H1 (cell line): ENCODE measurements at regions not wholly inside any gene's neighbourhood (a gene's known extent, or its start where the extent isn't known, plus 50 kb on each side); places are given as distances from the start of the nearest gene placed in this dataset.

Experiments used
- CTCF ChIA-PET: fragments of 300-600 bp; sonication (Branson Sonifier 250); formaldehyde crosslinking; loops from one replicate; lab custom pipeline; 2021; ENCODE audit not compliant: partially characterized antibody; lab: Charles Lee
- POLR2A ChIA-PET: fragments of 300-600 bp; sonication (Branson Sonifier 250); formaldehyde crosslinking; loops from one replicate; lab custom pipeline; 2021; ENCODE audit warnings: inconsistent platforms; ENCODE audit not compliant: partially characterized antibody; lab: Charles Lee
- DNase-seq, 2 experiments: peaks; one replicate each; pipeline versions ENCODE4 v3.0.0 to v3.0.0-alpha.2; 2010 to 2022; ENCODE audit warnings: low spot score in 2 of 2, low read depth in 1 of 2, mixed read lengths in 1 of 2
- FAIRE-seq: peaks from 2 replicates; lab custom pipeline; 2011; peaks lifted over from hg19 to GRCh38; lab: Jason Lieb, UNC
- H2AFZ ChIP-seq: 2 replicates; pipeline ENCODE4 v1.8.1; 2012; ENCODE audit warnings: low read length, inconsistent platforms
- H2AK5ac ChIP-seq: 2 replicates; pipeline ENCODE4 v1.6.1; 2013; ENCODE audit warnings: low read depth, low read length
- H2BK120ac ChIP-seq: replicated peaks from 2 replicates; pipeline ENCODE3; 2013; ENCODE audit warnings: low read depth, low read length, inconsistent platforms
- H2BK12ac ChIP-seq: 2 replicates; pipeline ENCODE4 v1.6.1; 2013; ENCODE audit warnings: low read depth, low read length
- H2BK15ac ChIP-seq: 2 replicates; pipeline ENCODE4 v1.6.1; 2013; ENCODE audit warnings: low read length
- H2BK20ac ChIP-seq: 2 replicates; pipeline ENCODE4 v1.6.1; 2013; ENCODE audit warnings: low read length
- H2BK5ac ChIP-seq: 2 replicates; pipeline ENCODE4 v1.6.1; 2013; ENCODE audit warnings: low read depth, low read length
- H3K14ac ChIP-seq: 2 replicates; pipeline ENCODE4 v1.6.1; 2013; ENCODE audit warnings: inconsistent platforms; ENCODE audit not compliant: insufficient read length
- H3K18ac ChIP-seq: 2 replicates; pipeline ENCODE4 v1.6.1; 2013; ENCODE audit warnings: low read length; ENCODE audit errors: extremely low read depth
- H3K23ac ChIP-seq: 2 replicates; pipeline ENCODE4 v1.6.1; 2013; ENCODE audit warnings: inconsistent platforms; ENCODE audit not compliant: insufficient read length
- H3K23me2 ChIP-seq: 2 replicates; pipeline ENCODE4 v1.6.1; 2013; ENCODE audit warnings: low read depth, low read length
- H3K27ac ChIP-seq: 2 replicates; pipeline ENCODE4 v1.6.1; 2011; ENCODE audit warnings: low read depth, low read length, inconsistent platforms
- H3K27me3 ChIP-seq, 4 experiments: replicated peaks in 1 of 4; 1 replicate in 1 of 4; 2 replicates in 3 of 4; pipeline versions ENCODE4 v1.6.1 to v1.8.1; 2011 to 2013; ENCODE audit warnings: low read length in 3 of 4, mild to moderate bottlenecking in 3 of 4, inconsistent platforms in 2 of 4, mixed read lengths in 2 of 4, moderate library complexity in 1 of 4; ENCODE audit not compliant: control insufficient read depth in 3 of 4, insufficient read depth in 3 of 4; ENCODE audit errors: extremely low read depth in 1 of 4
- H3K36me3 ChIP-seq, 4 experiments: 2 replicates each; pipeline versions ENCODE4 v1.6.1 to v1.8.1; 2011 to 2013; ENCODE audit warnings: mild to moderate bottlenecking in 4 of 4, low read length in 3 of 4, moderate library complexity in 2 of 4, control low read depth in 1 of 4, inconsistent platforms in 1 of 4; ENCODE audit not compliant: insufficient read depth in 4 of 4, control insufficient read depth in 2 of 4
- H3K4ac ChIP-seq: replicated peaks from 2 replicates; pipeline ENCODE3; 2013; ENCODE audit warnings: low read length, low read depth, mixed read lengths, inconsistent platforms; ENCODE audit not compliant: insufficient read length
- H3K4me1 ChIP-seq, 4 experiments: replicated peaks in 1 of 4; 1 replicate in 1 of 4; 2 replicates in 3 of 4; pipeline versions ENCODE4 v1.6.1 to v1.8.1; 2011 to 2013; ENCODE audit warnings: low read length in 3 of 4, inconsistent platforms in 2 of 4, mixed read lengths in 1 of 4; ENCODE audit not compliant: insufficient read depth in 4 of 4, control insufficient read depth in 3 of 4
- H3K4me2 ChIP-seq, 2 experiments: 2 replicates each; pipeline versions ENCODE4 v1.6.1 to v1.8.1; 2011 to 2013; ENCODE audit warnings: low read depth in 2 of 2, low read length in 2 of 2, control low read depth in 1 of 2, inconsistent platforms in 1 of 2, mild to moderate bottlenecking in 1 of 2; ENCODE audit not compliant: insufficient read depth in 1 of 2
- H3K4me3 ChIP-seq, 4 experiments: fragments of 200-600, 300-600 bp in 1 of 4; sonication (generic), shearing (Covaris generic), sonication (Bioruptor Twin) in 1 of 4; 2 replicates each; pipeline versions ENCODE4 v1.5.1 to v1.8.1; 2011 to 2016; ENCODE audit warnings: low read length in 4 of 4, low read depth in 3 of 4, control low read depth in 2 of 4, inconsistent platforms in 2 of 4, mild to moderate bottlenecking in 2 of 4, mixed read lengths in 1 of 4, moderate library complexity in 1 of 4; ENCODE audit not compliant: insufficient read depth in 2 of 4; ENCODE audit errors: extremely low read depth in 1 of 4
- H3K56ac ChIP-seq: replicated peaks from 2 replicates; pipeline ENCODE3; 2013; ENCODE audit warnings: low read depth, mild to moderate bottlenecking, mixed read lengths, low read length, inconsistent platforms; ENCODE audit not compliant: insufficient read length
- H3K79me1 ChIP-seq: 2 replicates; pipeline ENCODE4 v1.6.1; 2013; ENCODE audit warnings: low read depth, low read length, control low read depth
- H3K79me2 ChIP-seq, 2 experiments: 2 replicates each; pipeline versions ENCODE4 v1.6.1 to v1.8.1; 2012 to 2013; ENCODE audit warnings: low read length in 2 of 2, mild to moderate bottlenecking in 2 of 2, inconsistent platforms in 1 of 2; ENCODE audit not compliant: insufficient read depth in 2 of 2, control insufficient read depth in 1 of 2
- H3K9ac ChIP-seq, 4 experiments: replicated peaks in 1 of 4; 1 replicate in 1 of 4; 2 replicates in 3 of 4; pipeline versions ENCODE4 v1.6.1 to v1.8.1; 2011 to 2013; ENCODE audit warnings: low read depth in 3 of 4, low read length in 3 of 4, control low read depth in 2 of 4, mild to moderate bottlenecking in 2 of 4, moderate library complexity in 2 of 4, inconsistent platforms in 1 of 4; ENCODE audit errors: extremely low read depth in 1 of 4
- H3K9me3 ChIP-seq, 2 experiments: 2 replicates each; pipeline versions ENCODE4 v1.6.1 to v1.8.1; 2012 to 2013; ENCODE audit warnings: mild to moderate bottlenecking in 2 of 2, moderate library complexity in 2 of 2, control low read depth in 1 of 2, inconsistent platforms in 1 of 2, low read depth in 1 of 2, low read length in 1 of 2, mixed read lengths in 1 of 2; ENCODE audit not compliant: insufficient read depth in 2 of 2
- H4K20me1 ChIP-seq, 2 experiments: replicated peaks in 1 of 2; 2 replicates each; pipeline versions ENCODE3 to v1.8.1; 2011 to 2013; ENCODE audit warnings: inconsistent platforms in 2 of 2, low read length in 2 of 2, mild to moderate bottlenecking in 1 of 2; ENCODE audit not compliant: insufficient read depth in 2 of 2, control insufficient read depth in 1 of 2
- H4K5ac ChIP-seq: 2 replicates; pipeline ENCODE4 v1.6.1; 2013; ENCODE audit warnings: low read length, low read depth, mixed read lengths, inconsistent platforms; ENCODE audit not compliant: insufficient read length
- H4K8ac ChIP-seq: 2 replicates; pipeline ENCODE4 v1.8.0; 2013; ENCODE audit warnings: mild to moderate bottlenecking, moderate library complexity, low read length, inconsistent platforms; ENCODE audit not compliant: insufficient read depth; ENCODE audit errors: extremely low read depth
- H4K91ac ChIP-seq: replicated peaks from 2 replicates; pipeline ENCODE3; 2013; ENCODE audit warnings: low read length, mixed read lengths, inconsistent platforms; ENCODE audit not compliant: insufficient read length
- CTBP2 ChIP-seq: IDR thresholded peaks from 2 replicates; pipeline ENCODE4 v1.7.0; 2011; ENCODE audit warnings: borderline replicate concordance, mild to moderate bottlenecking, moderate library complexity, mixed read lengths, low read length; ENCODE audit not compliant: insufficient read depth, insufficient read length
- FOSL1 ChIP-seq: IDR thresholded peaks from 2 replicates; pipeline ENCODE4 v1.6.1; 2011; ENCODE audit warnings: mild to moderate bottlenecking, low read depth, low read length, moderate library complexity; ENCODE audit not compliant: insufficient read depth
- GTF2F1 ChIP-seq: IDR thresholded peaks from 2 replicates; pipeline ENCODE4 v1.6.1; 2012; ENCODE audit warnings: low read depth, low read length, improper control_type of control experiment, borderline replicate concordance
- POLR2A ChIP-seq, 2 experiments: IDR thresholded peaks; 1 replicate in 1 of 2; 2 replicates in 1 of 2; pipeline ENCODE4 v1.6.1; 2011; ENCODE audit warnings: low read depth in 2 of 2, low read length in 2 of 2, mild to moderate bottlenecking in 2 of 2; ENCODE audit errors: control extremely low read depth in 1 of 2
- RAD21 ChIP-seq, 2 experiments: IDR thresholded peaks in 1 of 2; conservative IDR thresholded peaks in 1 of 2; 2 replicates each; pipeline ENCODE4 v1.6.1; 2011; ENCODE audit warnings: low read depth in 2 of 2, low read length in 2 of 2, improper control_type of control experiment in 1 of 2, inconsistent platforms in 1 of 2, mild to moderate bottlenecking in 1 of 2, moderate library complexity in 1 of 2
- RBBP5 ChIP-seq: IDR thresholded peaks from 2 replicates; pipeline ENCODE4 v1.7.1; 2012; ENCODE audit warnings: low read depth, mild to moderate bottlenecking, inconsistent platforms, low read length, moderate library complexity, borderline replicate concordance
- RFX5 ChIP-seq: IDR thresholded peaks from 2 replicates; pipeline ENCODE4 v1.6.1; 2011; ENCODE audit warnings: low read depth, low read length, improper control_type of control experiment, borderline replicate concordance
- SP4 ChIP-seq: IDR thresholded peaks from 2 replicates; pipeline ENCODE4 v1.6.1; 2012; ENCODE audit warnings: low read length, inconsistent platforms
- TAF1 ChIP-seq: IDR thresholded peaks from 2 replicates; pipeline ENCODE4 v1.6.1; 2011; ENCODE audit warnings: mild to moderate bottlenecking, low read depth, low read length
- TCF12 ChIP-seq: IDR thresholded peaks from 2 replicates; pipeline ENCODE4 v1.6.1; 2011; ENCODE audit warnings: low read depth, mild to moderate bottlenecking, low read length
- YY1 ChIP-seq: IDR thresholded peaks from 2 replicates; pipeline ENCODE4 v1.6.1; 2011; ENCODE audit warnings: low read depth, mild to moderate bottlenecking, low read length
- WGBS, 2 experiments: shearing (Covaris generic) in 1 of 2; methylation state at CpG; one replicate each; pipeline versions ENCODE4 v1.1.6 to v1.1.7; 2013 to 2015; ENCODE audit warnings: low lambda C conversion rate in 2 of 2, mixed read lengths in 2 of 2, inconsistent platforms in 1 of 2, low coverage in 1 of 2, missing lambda C conversion rate in 1 of 2; ENCODE audit not compliant: insufficient replicate concordance in 2 of 2, insufficient coverage in 1 of 2, insufficient read length in 1 of 2; ENCODE audit errors: extremely low coverage in 1 of 2, missing lambda C conversion rate in 1 of 2; 5-methylcytosine and 5-hydroxymethylcytosine counted together
- TF ChIP-seq, protein P1 (sequence below): IDR thresholded peaks from 2 replicates; pipeline ENCODE4 v1.6.1; 2012; ENCODE audit warnings: inconsistent platforms
- TF ChIP-seq, protein P2 (sequence below): IDR thresholded peaks from 2 replicates; pipeline ENCODE4 v1.6.1; 2012; ENCODE audit warnings: inconsistent platforms

DNA sequence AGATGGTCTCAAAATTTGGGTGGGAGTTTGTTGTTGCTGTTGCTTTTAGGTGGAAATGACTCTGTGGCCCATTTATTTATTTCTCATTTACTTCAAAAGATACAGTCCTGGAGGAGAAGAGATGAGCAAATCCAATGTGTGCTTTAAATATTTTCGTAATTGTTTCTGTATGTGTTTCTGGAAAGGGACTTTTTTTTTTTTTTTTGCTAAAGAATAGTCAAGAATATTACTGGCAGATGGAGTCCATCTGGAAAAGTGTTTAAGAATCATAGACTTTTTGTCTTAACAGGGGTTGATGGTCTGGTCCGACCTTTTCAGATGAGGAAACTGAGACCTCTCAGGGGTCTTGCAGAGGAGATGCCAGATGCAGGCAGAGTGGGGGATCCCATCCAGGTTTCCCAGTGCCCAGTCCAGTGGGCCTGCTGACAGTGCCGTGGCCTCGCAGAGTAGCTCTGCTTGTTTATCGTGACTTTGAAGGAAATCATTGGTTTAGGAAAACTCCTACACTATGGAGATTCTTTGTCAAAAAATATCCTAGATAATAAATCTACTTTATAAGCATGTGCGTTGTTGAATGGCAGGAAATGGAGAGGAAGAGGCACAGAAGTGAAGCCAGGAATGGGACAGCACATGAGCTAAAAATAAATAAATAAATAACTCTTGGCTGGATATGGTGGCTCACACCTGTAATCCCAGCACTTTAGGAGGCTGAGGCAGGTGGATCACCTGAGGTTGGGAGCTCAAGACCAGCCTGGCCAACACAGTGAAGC is 164.3 kb upstream of the SVIL start:
- Histone ChIP-seq H3K36me3 (no peaks in the 10 kb centered on the region), H2AK5ac (no peak overlapping the region), H3K4me1 (no peaks in the 10 kb centered on the region), H2BK20ac (no peak overlapping the region), H3K23me2 (no peaks in the 10 kb centered on the region; the same call in 1 of the 2 replicates), H3K79me1 (no peaks in the 10 kb centered on the region), H3K23ac (no peak overlapping the region), H3K14ac (no peak overlapping the region), H2BK12ac (no peak overlapping the region), H2BK120ac (no peak overlapping the region), H3K9ac (no peak overlapping the region), H3K18ac (no peak overlapping the region), H3K4me2 (no peak overlapping the region), H4K91ac (no peak overlapping the region), H3K56ac (no peak overlapping the region), H4K20me1 (no peaks in the 10 kb centered on the region), H3K27me3 (no peaks in the 10 kb centered on the region), H3K4ac (no peak overlapping the region), H3K4me3 (no peak overlapping the region), H3K79me2 (no peaks in the 10 kb centered on the region), H2BK15ac (no peak overlapping the region), H3K9me3 (no peaks in the 10 kb centered on the region), H4K8ac (no peak overlapping the region), H2AFZ (no peak overlapping the region), H3K27ac (no peak overlapping the region), H4K5ac (no peak overlapping the region), H2BK5ac (no peak overlapping the region)
- FAIRE-seq (no peak), DNase-seq (no peak)
- ChIA-PET CTCF (interaction anchor here (0.6 to 0.8 kb wide), 2 partner anchors 19 to 83 kb away, joined by 3 read pairs; no protein-coding TSS in a partner anchor), POLR2A (no interaction called here)
- WGBS, 2 experiments = 91% methylated on average over 6 of the region's 6 CpGs; no CpG with 5 or more reads in 1 of the 2 experiments
- TF ChIP-seq TAF1 (no peak), CTBP2 (no peak), GTF2F1 (no peak), TCF12 (no peak), FOSL1 (no peak), RAD21 (IDR thresholded peaks at IDR 0.05 in 1 of 2, conservative IDR thresholded peaks at IDR 0.05 in 1 of 2; ENCODE audit: low read depth in 2 of 2, low read length in 2 of 2) (no peak), SP4 (no peak), RBBP5 (no peak), YY1 (no peak), POLR2A (IDR thresholded peaks at IDR 0.05; ENCODE audit: control extremely low read depth in 1 of 2, low read depth in 2 of 2, low read length in 2 of 2) (no peak), RFX5 (no peak)
- TF ChIP-seq, protein P1, sequence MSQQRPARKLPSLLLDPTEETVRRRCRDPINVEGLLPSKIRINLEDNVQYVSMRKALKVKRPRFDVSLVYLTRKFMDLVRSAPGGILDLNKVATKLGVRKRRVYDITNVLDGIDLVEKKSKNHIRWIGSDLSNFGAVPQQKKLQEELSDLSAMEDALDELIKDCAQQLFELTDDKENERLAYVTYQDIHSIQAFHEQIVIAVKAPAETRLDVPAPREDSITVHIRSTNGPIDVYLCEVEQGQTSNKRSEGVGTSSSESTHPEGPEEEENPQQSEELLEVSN = no peak
- TF ChIP-seq, protein P2, sequence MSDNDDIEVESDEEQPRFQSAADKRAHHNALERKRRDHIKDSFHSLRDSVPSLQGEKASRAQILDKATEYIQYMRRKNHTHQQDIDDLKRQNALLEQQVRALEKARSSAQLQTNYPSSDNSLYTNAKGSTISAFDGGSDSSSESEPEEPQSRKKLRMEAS = no peak
